ENCODE measurements at regions not wholly inside any gene's neighbourhood (a gene's known extent, or its start where the extent isn't known, plus 50 kb on each side); places are given as distances from the start of the nearest gene placed in this dataset.

DNA sequence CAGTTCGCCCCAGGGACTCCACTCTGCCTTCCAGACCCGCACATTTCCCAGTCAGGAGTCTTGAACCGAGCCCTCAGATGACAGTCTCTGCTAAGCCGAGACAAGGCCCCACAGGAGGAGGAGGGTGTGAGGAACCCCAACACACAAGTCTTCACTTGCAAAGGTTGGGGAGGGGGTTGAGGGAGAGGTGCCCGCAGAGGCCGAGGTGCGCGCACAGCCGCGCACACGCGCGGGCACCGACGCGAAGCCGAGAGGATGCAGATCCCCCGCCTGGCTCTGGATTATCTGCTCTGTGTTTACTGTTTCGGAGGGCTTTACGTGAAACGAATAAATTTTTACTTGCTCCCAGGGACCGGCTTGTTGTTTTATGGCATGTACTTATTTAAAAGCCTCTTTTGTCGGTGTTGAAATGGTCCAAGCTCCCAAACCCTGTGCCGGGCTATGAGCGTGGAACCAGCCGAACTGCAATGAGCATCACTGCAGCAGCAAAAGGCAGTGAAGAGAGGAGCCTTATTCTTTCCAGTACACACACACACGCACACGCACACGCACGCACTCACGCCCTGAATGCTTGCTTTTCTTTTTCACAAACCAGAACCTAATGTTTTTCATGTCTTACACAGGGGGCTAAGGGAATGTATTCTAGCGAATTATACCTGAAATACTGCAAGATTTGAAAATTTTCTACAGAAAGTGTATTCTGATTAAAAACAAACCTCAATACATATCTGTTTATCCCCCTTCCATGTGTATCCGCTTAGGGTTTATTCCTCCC lies 297.7 kb downstream of the PARP8 start:
- no peak for DNase-seq (ENCODE audit: low read depth in 4 of 4, low spot score in 3 of 4)

DNA sequence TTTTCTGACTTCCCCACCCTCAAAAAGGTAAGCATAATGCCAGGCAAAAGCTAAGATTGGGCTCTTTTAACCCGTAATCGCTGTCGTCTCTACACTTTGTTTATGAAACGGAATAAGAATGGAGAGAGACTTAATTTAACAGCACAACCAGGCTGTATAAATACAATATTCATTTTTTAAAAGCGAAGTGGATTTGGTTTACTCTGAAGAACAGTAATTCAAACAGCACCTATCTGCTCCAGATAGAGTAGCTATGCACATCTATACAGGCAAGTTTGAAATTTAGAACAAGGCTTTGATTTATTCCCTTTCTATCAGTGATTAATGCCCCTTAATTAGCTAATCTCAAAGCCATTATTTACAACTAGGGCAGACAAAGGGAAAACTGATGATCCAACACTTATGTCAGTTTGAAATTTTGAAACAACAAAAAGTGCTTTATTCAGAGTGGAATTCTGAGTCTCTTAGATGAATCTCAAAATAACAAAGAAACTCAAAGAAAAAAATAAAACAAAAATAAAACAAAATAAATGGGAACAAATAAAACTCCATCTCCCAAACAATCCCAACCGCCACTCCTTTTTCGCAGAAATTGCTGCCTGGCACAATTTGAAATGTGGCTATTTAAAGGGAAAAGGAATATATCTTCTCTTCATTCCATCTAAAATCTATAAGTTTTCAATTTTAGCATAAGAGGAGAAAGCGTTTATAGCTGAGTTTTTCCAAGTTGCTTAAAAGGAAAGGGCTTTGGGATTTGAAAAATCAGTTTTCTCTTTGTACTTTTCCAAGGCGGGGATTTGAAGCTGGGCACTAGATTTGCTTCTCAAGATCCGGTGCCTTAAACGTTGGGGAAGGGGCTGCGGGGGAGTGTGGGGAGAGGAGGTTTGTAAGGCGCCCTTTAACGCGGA lies 298.6 kb downstream of the PARP8 start:
- DNase-seq (ENCODE audit: low read depth in 4 of 4, low spot score in 3 of 4) = no peak

GRCh38 chr5:50965654-50966375 lies 299.4 kb downstream of the PARP8 start:
- no peak for DNase-seq (ENCODE audit: low read depth in 4 of 4, low spot score in 3 of 4)

DNA sequence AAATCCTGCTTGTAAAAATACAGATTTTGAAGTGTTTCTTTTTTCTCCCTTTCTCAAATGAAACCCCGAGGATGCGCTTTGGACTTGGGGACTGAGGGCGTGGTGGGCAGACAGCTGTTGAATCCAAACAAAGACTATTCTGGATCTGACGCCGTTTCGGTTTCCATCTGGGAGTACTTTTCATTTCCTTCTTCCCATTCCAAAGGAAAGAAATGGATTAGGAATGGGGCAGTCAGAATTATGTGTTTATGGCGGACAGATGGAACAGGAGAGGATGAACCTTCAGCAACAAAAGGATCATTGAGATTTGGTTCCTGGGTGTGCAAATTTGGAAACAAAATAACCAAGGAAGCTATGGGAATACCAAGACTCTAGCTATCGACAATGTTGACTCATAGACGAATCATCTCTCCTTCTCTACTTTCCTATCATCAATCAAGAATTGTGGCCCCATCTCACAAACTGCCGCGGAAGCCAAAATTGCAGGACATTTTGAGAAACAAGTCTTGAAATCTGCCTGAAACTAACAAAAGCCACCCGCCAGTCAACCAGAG lies 300.6 kb downstream of the PARP8 start:
- DNase-seq (ENCODE audit: low read depth in 4 of 4, low spot score in 3 of 4) = no peak

DNA sequence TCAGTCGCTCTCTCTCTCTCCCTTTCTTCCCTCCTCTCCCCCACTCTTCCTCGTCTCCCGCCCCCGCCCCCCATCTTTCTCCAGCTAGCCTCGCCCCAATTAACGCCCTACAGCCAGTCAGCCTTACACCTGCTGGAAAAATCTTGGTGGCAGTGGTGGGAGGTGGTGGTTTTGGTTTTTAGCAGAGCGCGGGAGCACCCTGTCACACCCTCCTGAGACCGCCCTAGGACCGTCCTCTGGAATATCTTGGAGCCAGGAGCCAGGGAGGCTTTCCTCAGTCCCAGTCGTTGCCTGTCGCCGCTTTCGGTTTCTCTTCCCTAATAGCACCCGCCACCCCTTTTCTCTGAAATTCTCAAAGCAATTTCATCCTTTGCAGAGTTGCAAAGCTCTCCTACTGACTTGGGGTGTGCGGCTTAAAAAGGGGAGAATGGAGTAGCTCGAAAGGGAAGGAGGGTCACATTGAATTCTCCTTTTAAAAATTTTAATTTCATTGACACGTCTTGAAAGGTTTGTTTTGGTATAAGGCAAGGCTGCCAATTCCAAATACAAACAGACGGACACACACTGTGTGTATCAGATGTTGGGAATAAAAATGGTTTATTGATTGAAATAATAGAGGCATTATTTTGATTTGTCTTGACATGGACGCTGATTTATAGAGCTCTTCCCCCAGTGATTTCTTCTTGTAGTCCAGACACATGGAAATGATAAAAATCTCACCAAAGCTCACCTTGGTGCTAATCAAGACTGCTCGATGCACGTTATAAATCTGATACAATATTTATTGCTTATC lies 301.3 kb downstream of the PARP8 start:
- DNase-seq (ENCODE audit: low read depth in 4 of 4, low spot score in 3 of 4) = peak in 1 of 4 donors; percentile 26

DNA sequence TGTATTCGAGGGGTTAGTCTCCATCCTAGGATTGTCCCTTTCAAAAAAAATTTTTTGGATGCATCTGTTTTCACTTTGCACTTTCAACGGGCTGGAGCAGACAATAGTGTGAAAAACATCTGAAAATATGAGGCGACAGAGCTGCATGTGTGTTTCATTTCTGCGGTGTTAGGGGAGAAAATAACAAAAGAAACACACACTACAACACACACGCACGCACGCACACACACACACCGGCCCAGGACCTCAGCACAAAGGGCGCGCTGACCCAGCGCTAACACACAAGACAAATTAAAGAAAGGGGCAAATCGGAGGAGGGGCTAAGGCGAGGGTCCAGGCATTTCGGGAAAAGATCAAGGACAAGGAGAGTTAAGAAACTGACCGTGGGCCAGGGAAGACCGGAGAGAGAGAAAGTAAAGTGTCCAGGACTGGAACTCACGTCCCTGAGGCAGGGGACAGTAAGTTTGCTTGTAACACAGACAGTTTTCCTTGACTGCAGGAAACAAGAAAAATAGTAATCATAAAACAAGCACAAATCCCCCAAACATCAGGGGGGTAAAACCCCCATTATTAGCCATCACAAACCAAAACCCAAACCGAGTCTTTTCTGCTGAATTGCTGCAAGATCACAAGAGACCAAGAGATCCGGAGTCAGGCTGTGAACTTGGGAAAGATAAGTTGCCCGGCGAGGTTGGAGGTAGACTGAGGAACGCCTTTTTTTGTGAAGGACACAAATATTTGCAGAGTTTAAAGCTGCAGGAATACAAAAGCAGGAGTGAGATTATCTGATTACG lies 302.1 kb downstream of the PARP8 start:
- DNase-seq (ENCODE audit: low read depth in 4 of 4, low spot score in 3 of 4) = no peak

DNA sequence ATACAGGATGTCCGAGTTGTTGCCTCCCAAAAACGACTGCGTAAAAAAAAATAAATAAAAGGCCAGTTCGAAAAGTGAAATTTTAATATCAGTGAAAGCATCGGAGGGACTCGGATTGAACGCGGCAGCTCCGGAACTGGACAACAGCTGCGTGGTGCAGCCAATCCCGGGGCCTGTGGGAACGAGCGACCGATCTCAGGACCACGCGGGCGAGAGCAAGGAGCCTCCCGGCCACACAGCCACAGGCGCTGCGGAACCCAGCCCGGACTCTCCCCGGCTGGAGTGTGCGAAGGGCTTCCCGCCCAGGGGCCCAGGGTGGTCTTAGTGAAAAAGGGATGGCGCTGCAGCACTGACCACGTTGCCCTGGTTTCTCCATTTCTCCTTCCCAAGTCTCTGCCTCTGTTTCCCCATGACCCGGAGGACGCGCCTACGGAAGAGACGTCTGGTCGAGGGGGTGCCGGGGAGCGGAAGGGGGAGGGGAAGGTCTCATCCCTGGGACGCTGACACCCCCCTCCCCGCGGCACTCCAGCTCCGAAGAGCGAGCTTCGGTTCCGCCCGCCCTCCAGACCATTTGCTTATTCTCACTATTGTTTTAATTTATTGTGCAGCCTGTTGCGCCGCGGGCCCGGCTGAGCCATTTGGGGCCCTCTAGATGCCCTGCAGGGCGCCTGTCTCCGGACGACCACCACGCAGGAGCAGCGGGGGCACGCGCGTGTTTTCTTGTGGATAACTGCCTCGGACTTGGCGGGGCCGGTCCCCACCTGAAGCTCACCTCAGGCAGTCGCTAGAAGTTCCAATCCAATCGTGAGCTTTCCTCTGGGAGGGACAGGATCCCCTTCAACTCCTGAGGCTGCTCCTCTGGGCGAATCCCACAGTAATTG lies 303.0 kb downstream of the PARP8 start:
- DNase-seq (ENCODE audit: low read depth in 4 of 4, low spot score in 3 of 4) = no peak

DNA sequence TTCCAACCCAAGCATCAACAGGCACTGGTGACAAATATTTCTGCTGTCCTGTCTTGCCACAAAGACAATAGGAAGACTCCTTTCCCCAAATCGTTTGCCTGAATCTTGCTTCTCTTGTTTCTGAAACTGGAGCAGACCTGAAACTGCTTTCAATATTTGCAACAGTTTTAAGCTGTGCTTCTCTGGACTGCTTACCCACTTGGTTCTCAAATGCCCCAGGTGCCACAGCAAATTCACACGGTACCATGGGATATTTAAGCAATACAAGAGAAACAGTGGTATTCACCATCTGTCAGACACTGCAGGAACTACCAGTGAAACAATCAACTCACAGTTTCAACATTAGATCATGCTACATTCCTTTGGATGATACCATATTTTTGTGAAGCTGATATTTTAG lies 309.4 kb downstream of the PARP8 start:
- DNase-seq (ENCODE audit: low read depth in 4 of 4, low spot score in 3 of 4) = no peak

DNA sequence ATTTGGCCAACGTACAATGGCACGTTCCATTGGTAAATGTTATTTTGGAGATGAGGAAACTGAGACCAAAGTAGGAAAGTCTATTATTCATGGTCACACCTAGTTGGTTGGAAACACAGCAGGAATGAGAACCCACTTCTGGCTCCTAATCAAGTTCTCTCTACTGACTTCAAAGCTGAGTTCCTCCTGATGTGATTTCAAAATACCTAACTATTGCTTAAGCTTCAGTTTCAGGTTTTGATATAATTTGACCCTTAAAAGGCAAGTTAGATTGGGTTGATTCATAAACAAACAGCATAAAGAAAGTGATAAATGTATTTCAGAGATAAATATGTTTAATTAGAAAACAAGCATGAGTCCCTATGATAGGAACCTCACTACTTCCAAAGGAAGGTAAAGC lies 312.5 kb downstream of the PARP8 start:
- no peak for DNase-seq (ENCODE audit: low read depth in 4 of 4, low spot score in 3 of 4)

- no peak for DNase-seq (ENCODE audit: low read depth in 4 of 4, low spot score in 3 of 4)
Measured at GRCh38 chr5:50984640-50985039, 318.2 kb downstream of the PARP8 start.

DNA sequence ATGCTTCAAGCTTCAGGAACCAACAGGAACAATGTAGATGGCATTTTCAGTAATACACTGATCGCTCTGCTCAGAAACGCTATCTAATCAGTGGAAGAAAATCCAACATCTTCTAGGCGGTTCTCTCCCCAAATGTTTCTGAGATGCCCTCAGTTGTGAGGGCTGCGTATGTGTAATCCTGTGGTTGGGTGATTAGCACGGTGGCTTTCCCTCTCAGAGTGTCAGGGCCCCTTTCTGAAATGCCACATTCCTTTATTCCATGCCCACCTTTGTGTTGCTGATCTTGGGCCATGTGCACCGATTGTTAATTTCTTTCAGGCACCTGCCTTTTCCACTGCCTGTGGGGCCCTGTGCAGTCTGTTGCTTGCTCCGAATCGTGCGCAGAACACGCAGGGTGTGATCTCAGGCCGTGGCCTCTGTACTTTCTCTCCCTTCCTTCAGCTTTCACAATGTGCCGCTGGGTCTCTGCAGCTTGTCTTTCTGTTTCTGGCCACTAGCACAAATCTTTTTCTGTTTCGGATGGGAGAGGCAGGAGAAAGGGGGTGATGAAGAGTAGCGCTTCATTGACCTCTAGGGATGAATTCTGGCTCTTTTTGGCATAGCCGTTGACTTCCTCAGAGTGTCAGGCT lies 324.0 kb downstream of the PARP8 start:
- no peak for DNase-seq (ENCODE audit: low read depth in 4 of 4, low spot score in 3 of 4)

DNA sequence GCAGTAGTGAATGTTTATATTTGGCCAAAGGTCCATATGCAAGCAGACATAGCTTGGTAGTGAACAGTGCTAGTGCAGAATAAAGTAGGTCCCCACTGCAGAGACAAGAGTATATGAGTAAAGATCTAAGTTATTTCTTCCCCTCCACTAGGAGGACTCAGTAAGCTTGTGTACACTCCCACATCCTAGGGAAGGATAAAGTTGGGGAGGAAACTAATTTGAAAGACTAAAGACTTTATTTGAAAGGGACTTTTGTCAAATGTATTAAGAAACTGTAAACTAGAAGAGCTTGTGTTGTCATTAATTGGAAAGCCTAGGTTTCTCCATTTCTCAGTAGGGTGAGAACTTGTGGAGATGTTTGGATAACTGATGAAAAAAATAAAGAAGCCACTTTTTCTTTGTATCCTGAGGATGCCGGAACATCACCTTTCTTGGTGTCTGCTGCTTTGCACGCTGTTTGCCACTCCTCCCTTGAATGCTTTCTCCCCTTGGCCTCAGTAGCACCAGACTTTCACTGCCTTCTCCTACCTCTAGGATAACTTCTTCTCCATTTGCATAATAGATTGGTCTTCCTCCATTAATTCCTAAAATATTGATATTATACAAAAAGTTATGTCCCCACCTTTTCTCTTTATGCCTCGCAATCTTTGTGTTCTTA lies 329.0 kb downstream of the PARP8 start:
- DNase-seq (ENCODE audit: low read depth in 4 of 4, low spot score in 3 of 4) = no peak

DNA sequence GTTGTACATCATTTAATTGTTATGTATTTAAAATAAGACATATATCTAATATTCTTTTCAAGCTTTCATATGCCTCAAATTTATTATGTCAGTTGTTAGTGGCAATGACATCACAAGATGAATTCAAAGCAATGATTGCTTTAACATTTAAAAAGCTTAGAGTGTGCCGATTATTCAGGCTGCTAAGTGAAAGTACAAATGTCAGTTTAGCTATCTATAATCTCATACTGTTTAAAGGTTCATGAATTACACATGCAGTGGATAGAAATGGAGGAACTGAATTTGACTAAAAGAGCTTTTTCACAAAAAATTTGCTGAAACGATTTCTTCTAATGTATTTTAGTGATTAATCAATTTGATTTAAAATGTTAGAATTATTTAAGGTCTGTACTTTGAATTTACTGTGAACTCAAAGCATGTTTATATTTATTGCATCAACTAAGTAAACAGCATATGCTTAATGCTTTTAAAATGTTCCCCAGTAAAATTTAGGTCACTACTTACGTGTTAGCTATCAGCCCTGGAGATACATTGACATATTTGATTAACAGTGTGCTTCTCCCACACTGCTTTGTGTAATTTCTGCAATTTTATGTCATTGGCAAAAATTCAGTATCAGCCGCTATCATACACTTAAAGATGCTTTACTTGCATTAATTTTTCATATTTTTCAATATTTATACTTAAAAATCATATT lies 334.9 kb downstream of the PARP8 start:
- DNase-seq (ENCODE audit: low read depth in 4 of 4, low spot score in 3 of 4) = no peak

- no peak for DNase-seq (ENCODE audit: low read depth in 4 of 4, low spot score in 3 of 4)
Measured at GRCh38 chr5:51002368-51002767, 335.9 kb downstream of the PARP8 start.

- no peak for DNase-seq (ENCODE audit: low read depth in 4 of 4, low spot score in 3 of 4)
Measured at GRCh38 chr5:51013036-51013435, 346.6 kb downstream of the PARP8 start.

GRCh38 chr5:51018423-51018822 lies 352.0 kb downstream of the PARP8 start:
- no peak for DNase-seq (ENCODE audit: low read depth in 4 of 4, low spot score in 3 of 4)

DNA sequence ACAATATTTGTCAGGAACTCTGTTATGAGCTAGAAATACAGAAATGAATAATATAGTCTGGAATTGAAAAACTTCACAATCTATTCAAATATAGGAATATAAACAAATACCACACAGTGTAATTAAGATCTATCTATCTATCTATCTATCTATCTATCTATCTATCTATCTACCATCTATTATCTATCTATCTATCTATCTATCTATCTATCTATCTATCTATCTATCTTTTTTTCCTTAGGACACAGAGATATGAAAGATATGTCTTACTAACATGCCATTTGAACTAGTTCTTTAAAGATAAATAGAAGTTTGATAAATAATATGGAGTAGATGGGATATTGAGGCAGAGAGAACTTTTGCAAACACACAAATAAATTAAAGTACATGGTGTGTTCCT lies 357.8 kb downstream of the PARP8 start:
- DNase-seq (ENCODE audit: low read depth in 4 of 4, low spot score in 3 of 4) = no peak

All from left renal pelvis (tissue), 4 donors.